HepG2 (cell line): ENCODE measurements at regions not wholly inside any gene's neighbourhood (a gene's known extent, or its start where the extent isn't known, plus 50 kb on each side); places are given as distances from the start of the nearest gene placed in this dataset.
A peak's percentile ranks its signal among the peaks of the same experiment; 100 is the strongest.

ENCODE experiments used
- CTCF ChIP-seq: sonication (generic); formaldehyde crosslinking; IDR thresholded peaks from 2 replicates; pipeline ENCODE4 v1.5.0; 2020; ENCODE audit warnings: mild to moderate bottlenecking, missing genetic modification reagents, moderate library complexity
- DPF2 ChIP-seq: sonication (generic); formaldehyde crosslinking; IDR thresholded peaks from 2 replicates; pipeline ENCODE4 v1.4.0; 2020; ENCODE audit warnings: mild to moderate bottlenecking, low read depth, missing genetic modification reagents, borderline replicate concordance
- E2F1 ChIP-seq: sonication (generic); formaldehyde crosslinking; IDR thresholded peaks from 2 replicates; pipeline ENCODE4 v1.5.0; 2020; ENCODE audit warnings: missing genetic modification reagents
- ETV5 ChIP-seq: IDR thresholded peaks from 2 replicates; pipeline ENCODE4 v1.6.1; 2018; ENCODE audit warnings: missing biosample characterization, missing genetic modification reagents, inconsistent platforms, borderline replicate concordance
- HMG20A ChIP-seq: IDR thresholded peaks from 2 replicates; pipeline ENCODE4 v1.6.1; 2016; ENCODE audit warnings: borderline replicate concordance
- MBD4 ChIP-seq: IDR thresholded peaks from 2 replicates; pipeline ENCODE4 v1.6.1; 2012; ENCODE audit warnings: low read length, inconsistent platforms, borderline replicate concordance
- MTERF4 ChIP-seq: sonication (generic); formaldehyde crosslinking; IDR thresholded peaks from 2 replicates; pipeline ENCODE4 v1.8.0; 2023; ENCODE audit warnings: mild to moderate bottlenecking, missing genetic modification reagents
- MTF1 ChIP-seq: sonication (generic); formaldehyde crosslinking; IDR thresholded peaks from 2 replicates; pipeline ENCODE4 v1.5.0; 2020; ENCODE audit warnings: missing genetic modification reagents
- RXRA ChIP-seq: sonication (generic); formaldehyde crosslinking; IDR thresholded peaks from 2 replicates; pipeline ENCODE4 v1.5.1; 2020; ENCODE audit warnings: missing genetic modification reagents
- RXRB ChIP-seq: IDR thresholded peaks from 2 replicates; pipeline ENCODE4 v1.6.1; 2016; ENCODE audit warnings: borderline replicate concordance, missing genetic modification reagents, missing compliant biosample characterization
- SMC3 ChIP-seq: IDR thresholded peaks from 2 replicates; pipeline ENCODE4 v1.6.1; 2011; ENCODE audit warnings: low read length, improper control_type of control experiment
- STAG1 ChIP-seq: sonication (generic); formaldehyde crosslinking; IDR thresholded peaks from 2 replicates; pipeline ENCODE4 v1.4.0; 2020; ENCODE audit warnings: missing genetic modification reagents
- ZMYM4 ChIP-seq: sonication (generic); formaldehyde crosslinking; IDR thresholded peaks from 2 replicates; pipeline ENCODE4 v1.8.1; 2023; ENCODE audit warnings: mild to moderate bottlenecking, missing genetic modification reagents
- ZNF234 ChIP-seq: sonication (generic); formaldehyde crosslinking; conservative IDR thresholded peaks from 2 replicates; pipeline ENCODE4 v1.5.1; 2020; ENCODE audit warnings: mild to moderate bottlenecking, missing genetic modification reagents
- ZNF557 ChIP-seq: sonication (generic); formaldehyde crosslinking; IDR thresholded peaks from 2 replicates; pipeline ENCODE4 v1.4.0; 2020; ENCODE audit warnings: missing genetic modification reagents
- ZNF563 ChIP-seq: sonication (generic); formaldehyde crosslinking; IDR thresholded peaks from 2 replicates; pipeline ENCODE4 v1.8.0; 2022; ENCODE audit warnings: mild to moderate bottlenecking, moderate library complexity, missing genetic modification reagents
- ZNF570 ChIP-seq: sonication (generic); formaldehyde crosslinking; IDR thresholded peaks from 2 replicates; pipeline ENCODE4 v1.4.0; 2020; ENCODE audit warnings: mild to moderate bottlenecking, missing genetic modification reagents, borderline replicate concordance
- ZNF577 ChIP-seq: sonication (generic); formaldehyde crosslinking; IDR thresholded peaks from 2 replicates; pipeline ENCODE4 v1.4.0; 2020; ENCODE audit warnings: mild to moderate bottlenecking, low read depth, missing genetic modification reagents, borderline replicate concordance
- ZNF747 ChIP-seq: sonication (generic); formaldehyde crosslinking; IDR thresholded peaks from 2 replicates; pipeline ENCODE4 v1.8.1; 2023; ENCODE audit warnings: missing genetic modification reagents, mild to moderate bottlenecking, borderline replicate concordance
- ZNF75D ChIP-seq: sonication (generic); formaldehyde crosslinking; IDR thresholded peaks from 2 replicates; pipeline ENCODE4 v1.8.1; 2023; ENCODE audit warnings: missing genetic modification reagents, mild to moderate bottlenecking, borderline replicate concordance
- ZUFSP ChIP-seq: sonication (generic); formaldehyde crosslinking; IDR thresholded peaks from 2 replicates; pipeline ENCODE4 v1.9.0; 2021; ENCODE audit warnings: missing genetic modification reagents, mild to moderate bottlenecking, borderline replicate concordance

- peak; percentile 67 for TF ChIP-seq SMC3
- TF ChIP-seq ZMYM4 (CRISPR knock-in tag), result no peak
- peak; percentile 81 for TF ChIP-seq CTCF (CRISPR knock-in tag)
- TF ChIP-seq DPF2 (CRISPR knock-in tag), result no peak
- no peak for TF ChIP-seq ZNF75D
- TF ChIP-seq HMG20A (CRISPR knock-in tag), result no peak
- TF ChIP-seq ZNF570 (CRISPR knock-in tag), result no peak
- TF ChIP-seq ZNF577 (CRISPR knock-in tag), result no peak
- TF ChIP-seq RXRB, result no peak
- no peak for TF ChIP-seq ZNF747 (CRISPR knock-in tag)
- no peak for TF ChIP-seq ZNF234 (CRISPR knock-in tag)
- TF ChIP-seq E2F1 (CRISPR knock-in tag), result no peak
- no peak for TF ChIP-seq MTF1
- TF ChIP-seq ZNF563 (CRISPR knock-in tag), result no peak
- peak; percentile 90 for TF ChIP-seq STAG1 (CRISPR knock-in tag)
- no peak for TF ChIP-seq MTERF4
- TF ChIP-seq MBD4, result no peak
- no peak for TF ChIP-seq RXRA (CRISPR knock-in tag)
- no peak for TF ChIP-seq ZNF557 (CRISPR knock-in tag)
- no peak for TF ChIP-seq ETV5 (CRISPR knock-in tag)
- no peak for TF ChIP-seq ZUFSP (CRISPR knock-in tag)
Observed at GRCh38 chr15:85865070-85865684, 70.5 kb upstream of the KLHL25 start (continued).
